NCI-H345 (cell line): ENCODE measurements at regions not wholly inside any gene's neighbourhood (a gene's known extent, or its start where the extent isn't known, plus 50 kb on each side); places are given as distances from the start of the nearest gene placed in this dataset.

Experiments
- DNase-seq: peaks from one replicate; lab custom pipeline; 2025; lab: John Stamatoyannopoulos, UW

DNA sequence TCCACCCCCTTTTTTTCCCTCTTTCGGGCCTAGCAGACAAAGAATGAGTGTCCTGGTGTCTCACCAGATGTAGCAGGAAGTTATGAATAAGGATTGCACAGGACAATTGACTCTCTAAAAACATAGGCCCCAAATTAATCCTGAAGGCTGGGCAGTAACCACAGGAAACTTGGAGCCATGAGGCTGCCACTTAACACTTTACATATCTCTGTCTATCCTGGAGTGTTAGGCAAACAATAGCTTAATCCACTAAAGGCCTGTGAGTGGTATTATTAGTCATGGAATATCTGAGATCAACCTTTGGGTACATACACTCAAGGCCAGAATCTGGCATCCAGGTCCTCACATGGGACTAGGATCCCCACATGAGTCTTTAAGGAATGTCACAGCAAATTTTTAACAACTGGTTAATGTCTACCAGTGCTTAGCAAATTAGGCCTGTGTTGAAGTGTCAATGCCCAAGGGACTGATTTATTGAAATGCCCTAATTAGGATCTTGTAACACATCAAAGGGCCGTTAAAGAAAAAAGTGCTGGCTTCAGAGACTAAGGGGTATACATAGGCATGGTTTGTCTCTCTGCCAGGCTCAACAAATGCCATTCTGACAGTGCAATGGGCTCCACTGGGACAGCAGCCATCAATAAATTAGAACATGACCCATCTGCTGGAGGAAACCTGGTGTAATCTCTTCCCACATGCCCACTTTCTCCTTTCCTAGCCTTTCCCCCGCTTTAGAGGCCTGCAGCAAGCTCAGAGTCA lies 196.7 kb upstream of the TBX20 start:
- peak; percentile 3 for DNase-seq

DNA sequence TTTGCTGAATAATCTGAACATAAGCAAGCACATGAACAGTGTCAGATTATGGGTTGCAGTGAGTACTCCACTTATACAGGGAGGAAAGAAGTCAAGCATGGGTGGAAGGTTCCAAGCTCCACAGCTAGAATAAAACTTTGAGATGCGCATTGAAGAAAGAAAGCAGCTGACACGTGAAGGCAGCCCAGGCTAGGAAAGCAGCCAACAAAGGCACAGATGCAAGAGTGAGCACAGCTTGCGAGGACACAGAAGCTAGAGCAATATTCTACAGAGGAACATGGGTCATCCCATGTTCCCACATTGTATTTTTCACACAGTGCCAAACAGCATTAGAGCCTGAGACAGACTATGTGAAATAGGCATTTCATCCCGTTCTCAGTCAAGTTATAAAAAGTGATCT lies 194.6 kb upstream of the TBX20 start:
- DNase-seq: no peak

DNA sequence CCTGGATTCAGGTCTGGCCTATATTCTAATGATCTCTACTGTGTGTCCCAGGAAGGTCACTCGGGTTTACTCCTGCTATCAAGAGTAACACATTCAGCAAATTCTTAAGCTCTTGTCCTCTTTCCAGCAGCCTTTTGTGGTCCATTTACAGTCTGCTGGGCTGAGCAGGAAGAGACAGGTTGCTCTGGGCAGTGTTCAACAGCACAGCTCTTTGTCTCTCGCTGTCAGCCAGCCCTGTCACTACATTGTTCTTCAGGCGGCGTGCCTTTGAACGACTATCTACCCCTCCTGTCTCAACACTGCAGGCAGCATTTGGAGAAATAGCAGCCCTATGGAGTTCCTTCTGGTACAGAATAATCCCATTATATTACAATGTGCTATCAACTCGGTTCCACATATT lies 192.2 kb upstream of the TBX20 start:
- DNase-seq: no peak

DNA sequence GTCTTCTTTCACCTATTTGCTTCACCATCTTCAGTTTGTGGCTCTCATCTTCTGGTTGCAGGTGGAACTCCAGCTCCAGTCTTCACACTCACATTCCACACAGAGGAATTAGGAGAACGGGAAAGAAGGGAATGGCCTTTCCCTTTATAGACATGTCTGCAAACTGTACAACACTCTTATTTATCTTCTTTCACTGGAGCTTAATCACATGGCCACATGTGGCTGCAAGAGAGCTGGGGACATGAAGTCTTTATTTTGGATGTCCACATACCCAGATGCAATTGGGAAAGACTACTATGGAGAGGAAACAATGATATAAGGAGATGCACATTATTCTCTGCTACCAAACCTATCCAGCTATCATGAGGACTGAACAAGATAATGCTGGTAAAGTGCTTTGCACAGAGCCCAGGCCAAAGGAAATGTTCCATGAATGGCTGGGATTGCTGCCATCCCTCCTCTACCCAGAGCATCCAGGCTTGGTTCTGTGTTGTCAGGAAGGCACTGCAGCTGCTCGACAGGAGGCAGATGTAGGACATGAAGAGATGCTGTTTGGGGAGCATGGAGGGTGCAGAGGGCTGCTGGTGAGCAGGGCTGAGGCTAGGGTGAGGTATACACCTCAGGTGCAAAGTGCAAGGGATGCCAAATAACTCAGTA lies 183.8 kb upstream of the TBX20 start:
- no peak for DNase-seq

DNA sequence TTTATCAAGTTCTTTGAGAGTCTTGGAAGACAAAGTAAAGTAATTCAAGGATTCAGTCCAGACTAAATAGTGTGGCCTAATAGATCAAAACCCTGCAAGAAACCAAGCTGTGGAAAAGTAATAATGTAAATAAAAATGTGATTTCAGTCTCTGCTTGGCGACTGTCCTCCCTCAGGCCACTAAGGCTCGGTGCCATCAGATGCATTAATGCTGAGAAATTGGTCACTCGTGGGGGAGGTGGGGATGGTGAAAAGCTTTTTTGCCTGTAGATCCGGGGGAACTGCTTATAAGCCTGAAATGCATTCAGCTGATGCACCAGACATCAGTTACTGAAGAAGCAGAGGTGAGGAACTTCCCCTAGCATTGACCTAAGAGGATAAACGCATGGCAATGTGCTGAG lies 182.6 kb upstream of the TBX20 start:
- no peak for DNase-seq

DNA sequence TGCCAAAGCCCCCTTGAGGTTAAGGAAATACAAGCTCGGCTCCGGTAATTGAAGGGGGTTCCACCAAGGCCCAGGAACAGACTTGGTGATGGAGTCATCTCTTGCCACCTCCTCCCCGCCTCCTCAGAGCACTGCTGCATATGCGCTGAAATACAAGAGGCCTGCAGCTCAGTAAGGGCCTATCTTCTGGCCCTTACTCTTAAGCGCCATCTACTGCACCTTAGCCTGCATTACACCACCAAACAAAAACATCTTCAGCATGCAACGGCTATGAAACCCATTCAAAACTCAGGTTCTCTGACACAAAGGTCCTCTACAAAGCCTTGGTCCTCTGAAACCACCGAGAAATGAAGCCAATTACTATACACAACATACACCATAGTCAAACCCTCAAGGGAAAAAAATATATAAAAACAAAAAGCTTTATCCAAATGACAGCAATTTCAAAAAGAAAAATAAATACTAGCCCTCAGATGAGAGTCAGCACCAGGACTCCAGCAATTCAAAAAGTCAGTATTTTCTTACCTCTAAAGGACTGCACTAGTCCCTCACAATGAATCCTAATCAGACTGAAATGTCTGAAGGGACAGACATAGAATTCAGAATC lies 176.8 kb upstream of the TBX20 start:
- no peak for DNase-seq

DNA sequence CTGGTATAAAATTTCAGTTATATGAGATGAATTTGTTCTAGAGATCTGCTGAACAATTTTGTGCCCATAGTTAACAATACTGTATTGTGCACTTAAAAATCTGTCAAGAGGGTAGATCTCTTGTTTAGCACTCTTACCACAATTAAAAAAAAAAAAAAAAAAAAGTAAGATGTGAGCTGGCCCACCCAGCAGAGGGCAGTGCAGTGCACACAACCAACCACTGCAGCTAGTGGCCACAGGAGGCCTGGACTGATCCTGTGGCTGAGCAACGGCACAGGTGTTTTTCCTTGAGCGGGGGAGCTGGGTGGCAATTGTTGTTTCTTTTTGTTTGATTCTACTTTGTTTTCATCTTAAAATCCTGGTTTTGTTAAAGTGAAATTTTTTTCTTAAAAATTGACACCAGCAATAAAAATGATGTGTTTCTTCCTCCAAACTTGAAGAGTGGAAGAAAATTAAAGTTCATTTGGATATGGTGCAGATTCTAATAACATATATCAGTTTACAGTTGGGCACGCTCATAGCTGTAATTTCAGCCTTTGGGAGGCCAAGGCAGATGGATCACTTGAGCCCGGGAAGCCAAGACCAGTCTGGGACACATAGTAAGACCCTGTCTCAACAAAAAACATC lies 171.1 kb upstream of the TBX20 start:
- DNase-seq: peak; percentile 41

DNA sequence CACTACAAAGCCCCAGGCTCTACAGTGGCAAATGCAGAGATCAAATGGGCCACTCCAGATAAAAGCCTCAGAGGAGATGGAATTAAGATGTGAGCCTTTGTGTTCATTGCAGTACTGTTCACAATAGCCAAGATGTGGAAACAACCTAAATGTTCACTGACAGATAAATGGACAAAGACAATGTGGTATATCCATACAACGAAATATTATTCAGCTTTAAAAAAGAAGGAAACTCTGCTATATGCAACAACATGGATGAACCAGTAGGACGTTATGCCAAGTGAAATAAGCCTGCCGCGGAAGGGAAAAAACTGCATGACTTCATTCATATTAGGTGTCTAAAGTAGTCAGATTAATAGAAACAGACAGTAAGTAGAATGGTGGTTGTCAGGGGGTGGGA lies 170.5 kb upstream of the TBX20 start:
- no peak for DNase-seq

DNA sequence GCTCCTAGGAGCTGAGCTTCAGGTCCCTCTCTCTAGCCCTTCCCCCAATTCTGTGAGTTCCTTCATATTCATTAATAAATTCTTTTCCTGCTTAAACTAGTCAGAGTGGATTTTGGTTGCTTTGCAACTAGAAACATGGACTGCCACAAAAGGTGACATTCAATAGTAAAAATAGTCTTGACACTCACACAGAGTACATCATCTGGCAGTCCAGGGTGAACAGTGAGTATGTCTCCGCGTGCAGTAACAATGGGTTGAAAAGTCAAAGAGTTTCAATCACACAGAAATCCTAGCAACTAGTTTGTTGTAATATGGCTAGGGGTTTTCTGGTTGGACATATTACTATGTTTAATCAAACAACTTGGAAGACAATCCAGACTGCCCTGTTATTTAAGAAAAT lies 168.8 kb upstream of the TBX20 start:
- DNase-seq: no peak

DNA sequence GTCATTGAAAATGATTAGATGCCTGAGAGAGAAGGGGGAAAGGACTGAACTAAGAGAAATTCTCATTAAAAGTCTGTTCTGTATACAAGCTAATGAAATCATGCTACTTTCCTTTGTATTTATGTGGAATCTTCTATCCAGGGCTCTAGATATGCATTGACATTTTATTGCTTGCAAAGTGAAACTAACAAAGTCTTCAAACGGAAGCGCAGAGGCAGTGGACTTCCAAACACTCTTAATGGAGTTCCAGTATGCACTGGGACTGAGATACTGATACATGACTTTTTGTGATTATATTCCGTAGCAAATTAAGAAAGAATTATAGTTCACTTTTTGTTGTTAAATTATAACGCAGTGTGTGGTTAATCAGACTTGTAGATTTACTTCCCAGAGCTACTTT lies 166.8 kb upstream of the TBX20 start:
- DNase-seq: no peak

DNA sequence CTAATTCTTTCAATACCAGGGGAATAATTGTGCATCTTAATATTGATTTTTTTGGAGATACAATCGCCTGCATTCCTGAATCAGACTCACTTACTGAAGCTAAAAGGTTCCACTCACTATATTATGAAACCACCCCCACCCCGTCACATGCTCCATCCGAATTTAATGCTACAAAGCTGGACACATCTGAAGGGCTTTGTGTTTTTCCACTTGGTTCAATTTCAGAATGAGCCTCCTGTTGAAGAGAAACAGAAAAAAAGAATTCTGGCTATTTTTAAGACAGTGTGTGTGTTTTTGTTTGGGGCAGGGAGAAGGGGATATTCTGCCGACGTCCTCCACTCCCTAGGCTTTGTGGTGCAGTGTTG lies 165.5 kb upstream of the TBX20 start:
- DNase-seq: no peak

DNA sequence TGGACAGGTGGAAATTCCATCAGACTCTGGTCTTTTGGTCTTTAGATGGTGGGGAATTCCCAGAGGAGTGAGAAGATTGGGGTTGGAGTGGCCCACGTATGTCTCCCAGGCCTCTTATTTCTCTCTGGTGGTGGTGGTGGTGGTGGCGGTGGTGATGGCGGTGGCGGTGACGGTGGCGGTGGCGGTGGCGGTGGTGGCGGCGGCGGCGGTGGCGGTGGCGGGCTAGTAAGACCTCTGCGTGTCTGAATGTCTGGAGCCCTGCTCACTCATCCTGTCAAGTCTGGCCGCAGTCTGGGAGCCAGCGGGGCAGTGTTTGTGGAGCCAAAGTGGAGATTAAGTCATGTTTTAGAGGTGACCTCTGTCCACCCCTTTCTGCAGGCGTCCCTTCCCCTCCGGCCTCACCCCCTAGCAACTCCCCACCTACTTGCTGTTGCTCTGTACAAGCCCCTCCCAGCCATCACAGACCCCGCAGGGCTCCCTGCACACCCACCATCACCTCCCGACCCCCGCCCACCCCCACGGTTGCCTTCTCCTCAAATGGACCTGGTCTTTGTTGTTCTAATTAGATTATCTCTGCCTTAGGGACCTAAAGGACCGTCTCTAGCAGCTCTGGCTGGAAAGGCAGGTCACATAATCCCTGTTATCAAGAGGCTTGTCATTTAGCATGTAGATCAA lies 165.0 kb upstream of the TBX20 start:
- no peak for DNase-seq

DNA sequence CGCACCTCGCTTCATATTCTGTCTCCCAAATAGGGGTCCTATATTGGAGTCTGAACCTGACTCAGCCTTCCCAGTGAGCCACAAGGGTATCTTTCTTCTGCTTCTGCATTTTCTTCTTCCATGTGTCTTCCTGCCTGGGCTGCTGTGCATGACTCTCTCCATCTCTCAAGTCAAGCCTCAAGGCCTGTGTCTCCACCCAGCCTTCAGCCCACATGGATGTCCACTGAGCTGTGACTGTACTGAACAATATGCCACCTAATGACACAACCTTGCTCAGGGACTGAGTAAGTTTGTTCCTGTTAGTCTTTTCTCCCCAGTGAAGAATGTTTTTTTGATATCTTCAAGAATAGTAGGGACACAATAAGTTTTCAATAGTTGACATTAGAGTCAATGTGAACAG lies 162.7 kb upstream of the TBX20 start:
- DNase-seq: no peak

DNA sequence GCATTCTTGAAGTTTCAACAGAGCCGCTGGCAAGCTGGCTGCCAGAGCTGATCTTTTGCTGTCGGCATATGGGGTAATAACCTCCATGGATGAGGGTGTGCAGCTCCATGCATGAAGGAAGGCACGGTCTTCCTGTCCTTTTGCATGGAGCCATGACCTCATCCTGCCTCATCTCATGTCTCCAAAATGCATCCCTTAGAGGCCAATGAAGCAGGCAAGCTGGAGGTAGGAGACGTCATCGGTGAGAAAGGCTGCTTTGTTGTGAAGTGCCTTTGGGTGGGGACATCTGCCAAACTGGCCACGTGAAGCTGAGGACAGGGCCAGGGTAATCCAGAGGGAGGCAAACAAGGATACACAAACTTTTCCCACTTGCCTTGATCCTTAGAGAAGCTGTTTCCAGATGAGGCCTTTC lies 161.5 kb upstream of the TBX20 start:
- no peak for DNase-seq

DNA sequence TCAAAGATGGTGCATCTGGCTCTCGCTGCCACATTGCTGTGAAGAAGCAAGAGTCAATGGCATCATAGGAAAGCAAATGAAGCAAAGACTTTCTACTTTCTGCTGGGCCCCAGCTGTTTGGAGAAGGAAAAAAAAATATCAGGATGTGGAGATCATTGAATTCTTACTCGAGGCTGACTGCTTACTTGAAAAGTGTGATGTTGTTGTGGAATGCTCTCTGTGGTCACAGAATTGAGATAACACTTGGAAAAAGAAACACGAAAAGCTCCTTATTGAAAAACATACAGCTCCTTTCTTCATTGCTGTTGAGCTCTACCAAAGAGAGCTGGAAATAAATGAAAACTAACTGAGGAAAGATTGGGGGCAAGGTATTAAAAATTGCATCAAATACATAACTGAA lies 157.4 kb upstream of the TBX20 start:
- no peak for DNase-seq

DNA sequence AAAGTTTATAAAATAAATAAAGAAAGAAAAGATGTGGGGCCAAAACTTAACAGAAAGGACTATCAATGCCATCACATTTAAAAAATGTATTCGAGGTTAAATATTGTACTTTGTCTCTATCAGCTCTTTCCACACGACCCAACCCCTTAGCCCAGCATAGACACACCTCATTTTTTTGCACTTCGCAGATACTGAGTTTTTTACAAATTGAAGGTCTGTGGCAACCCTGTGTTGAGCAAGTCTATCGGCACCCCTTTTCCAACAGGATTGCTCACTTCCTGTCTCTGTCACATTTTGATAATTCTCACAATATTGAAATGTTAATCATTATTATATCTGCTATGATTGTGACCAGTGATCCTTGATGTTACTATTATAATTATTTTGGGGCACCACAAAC lies 151.6 kb upstream of the TBX20 start:
- no peak for DNase-seq

DNA sequence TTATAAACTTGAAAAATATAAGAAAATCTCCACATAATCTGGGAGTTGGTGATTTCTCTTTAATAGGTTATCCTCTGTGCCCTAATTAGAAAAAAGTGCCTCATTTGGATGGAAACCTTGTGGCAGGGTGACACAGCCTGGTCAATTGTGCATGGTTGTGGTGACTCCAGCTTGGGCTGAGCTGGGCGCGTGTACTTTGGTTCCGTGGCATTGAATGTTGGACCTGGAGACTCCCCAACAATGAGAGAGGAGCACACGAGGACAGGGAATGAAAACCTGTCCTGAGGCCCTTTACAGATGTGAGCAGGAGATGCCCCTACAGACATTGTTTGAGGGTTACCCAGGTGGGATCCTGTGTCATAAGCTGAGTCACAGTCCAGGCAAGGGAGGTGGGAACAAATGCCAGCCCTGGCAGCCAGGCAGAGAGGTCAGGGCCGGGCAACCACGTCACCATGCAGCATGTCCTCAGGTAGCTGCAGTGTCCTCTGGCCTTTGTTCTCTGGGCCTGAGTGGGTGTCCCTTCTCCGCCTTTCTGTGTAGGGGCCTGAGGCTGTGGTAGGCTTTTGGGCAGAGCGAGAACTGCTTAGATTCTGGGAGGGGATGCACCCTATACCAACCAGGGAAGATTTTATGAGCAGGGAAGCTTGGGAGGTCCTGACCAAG lies 147.4 kb upstream of the TBX20 start:
- DNase-seq: no peak

DNA sequence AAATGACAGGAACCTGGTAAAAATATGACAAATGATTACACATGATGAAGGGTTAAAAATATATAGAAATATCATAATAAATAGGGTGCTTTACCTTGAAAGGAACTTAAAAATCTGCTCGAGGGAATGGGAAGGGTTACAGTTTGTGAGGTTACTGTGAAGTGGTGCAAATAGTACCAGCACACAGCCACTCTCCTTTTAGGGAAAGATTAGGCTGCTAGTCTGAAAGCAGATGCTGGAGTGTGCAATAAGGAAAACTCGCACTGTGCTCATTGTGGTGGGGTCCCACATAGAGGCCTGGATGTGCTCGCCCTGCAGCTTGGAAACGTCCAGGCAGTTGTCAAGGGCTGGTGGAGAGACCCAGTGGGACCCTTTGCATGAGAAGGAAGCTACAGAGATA lies 145.9 kb upstream of the TBX20 start:
- DNase-seq: no peak

DNA sequence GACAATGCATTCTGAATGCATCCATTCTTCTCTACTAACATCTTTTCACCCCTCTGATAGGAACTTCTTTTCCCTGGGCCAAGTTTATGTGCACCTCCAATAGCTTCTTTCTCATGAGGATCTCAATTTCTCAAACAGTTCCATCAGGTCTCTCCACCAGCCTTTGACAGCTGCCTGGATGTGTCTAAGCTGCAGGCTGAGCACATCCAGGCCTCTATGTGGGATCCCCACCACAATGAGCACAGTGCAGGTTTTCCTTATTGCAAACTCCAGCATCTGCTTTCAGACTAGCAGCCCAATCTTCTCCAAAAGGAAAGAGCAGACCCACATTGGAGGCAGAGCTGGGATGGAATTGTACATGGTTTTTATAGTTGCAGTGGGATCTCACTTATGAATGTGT lies 145.3 kb upstream of the TBX20 start:
- DNase-seq: no peak

DNA sequence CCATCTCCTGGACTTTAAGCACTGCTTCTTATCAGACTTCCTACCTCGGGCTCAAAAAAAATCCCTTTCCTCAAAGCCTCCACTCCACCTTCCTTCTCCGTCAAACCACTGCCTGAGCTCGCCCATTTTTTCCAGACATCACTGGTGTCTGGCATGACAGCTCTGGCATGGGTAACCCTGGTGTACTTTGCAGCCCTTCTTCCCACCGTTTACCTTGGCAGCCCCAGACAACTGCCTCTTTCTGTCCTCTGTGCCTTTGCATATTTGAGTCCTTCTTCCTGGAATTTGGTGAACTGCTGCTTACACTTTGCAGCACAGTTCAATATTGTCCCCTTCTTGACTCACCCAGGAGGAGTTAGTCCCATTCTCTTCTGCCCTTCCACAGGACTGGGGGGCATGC lies 144.6 kb upstream of the TBX20 start:
- no peak for DNase-seq

DNA sequence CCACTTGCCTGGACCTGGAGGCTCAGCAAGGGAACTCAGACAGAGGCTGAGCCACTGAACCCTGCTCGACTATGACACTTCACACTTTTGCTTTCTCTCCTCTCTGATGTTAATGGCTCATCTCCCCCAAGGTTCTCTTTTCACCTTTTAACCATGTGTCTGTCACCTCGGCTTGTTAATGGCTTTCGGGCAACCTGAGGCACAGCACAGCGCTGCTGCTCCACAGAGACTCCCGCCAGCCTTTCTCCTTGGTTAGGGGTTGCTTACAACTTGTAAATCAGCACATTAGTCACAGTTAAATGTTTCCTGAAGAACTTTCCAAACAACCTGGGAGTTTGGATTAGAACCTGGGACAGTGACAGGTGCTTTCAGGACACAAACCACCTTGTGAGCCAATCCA lies 136.2 kb upstream of the TBX20 start:
- DNase-seq: no peak

DNA sequence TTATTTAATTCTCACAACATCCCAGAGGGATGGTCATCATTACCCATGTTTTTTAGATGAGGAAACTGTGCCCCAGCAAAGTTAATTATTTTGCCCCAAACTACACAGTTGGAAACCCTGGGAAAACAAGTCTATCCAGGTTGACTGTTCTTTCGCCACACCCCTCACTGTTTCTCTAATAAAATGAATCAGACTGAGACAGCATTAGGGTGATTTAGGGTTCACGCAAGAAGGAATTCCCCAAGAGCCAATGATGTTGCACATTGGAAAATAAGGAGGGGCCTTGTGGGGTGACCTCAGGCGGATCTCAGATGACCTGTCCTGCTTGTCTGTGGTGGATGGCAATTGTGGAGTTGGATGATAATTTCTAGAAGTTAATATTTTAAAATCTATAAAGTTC lies 135.7 kb upstream of the TBX20 start:
- no peak for DNase-seq
